Loucy (cell line): ENCODE measurements at regions not wholly inside any gene's neighbourhood (a gene's known extent, or its start where the extent isn't known, plus 50 kb on each side); places are given as distances from the start of the nearest gene placed in this dataset.

Source experiments
- EZH2phosphoT487 ChIP-seq: fragments of 200-600 bp; IDR thresholded peaks from 2 replicates; pipeline ENCODE4 v1.6.1; 2018; ENCODE audit warnings: antibody characterized with exemption, mild to moderate bottlenecking, moderate library complexity, borderline replicate concordance
- TF ChIP-seq, protein P1 (sequence below): fragments of 200-600 bp; sonication (generic); conservative IDR thresholded peaks from 2 replicates; pipeline ENCODE4 v1.5.1; 2014; ENCODE audit warnings: mild to moderate bottlenecking, antibody characterized with exemption, low read length

DNA sequence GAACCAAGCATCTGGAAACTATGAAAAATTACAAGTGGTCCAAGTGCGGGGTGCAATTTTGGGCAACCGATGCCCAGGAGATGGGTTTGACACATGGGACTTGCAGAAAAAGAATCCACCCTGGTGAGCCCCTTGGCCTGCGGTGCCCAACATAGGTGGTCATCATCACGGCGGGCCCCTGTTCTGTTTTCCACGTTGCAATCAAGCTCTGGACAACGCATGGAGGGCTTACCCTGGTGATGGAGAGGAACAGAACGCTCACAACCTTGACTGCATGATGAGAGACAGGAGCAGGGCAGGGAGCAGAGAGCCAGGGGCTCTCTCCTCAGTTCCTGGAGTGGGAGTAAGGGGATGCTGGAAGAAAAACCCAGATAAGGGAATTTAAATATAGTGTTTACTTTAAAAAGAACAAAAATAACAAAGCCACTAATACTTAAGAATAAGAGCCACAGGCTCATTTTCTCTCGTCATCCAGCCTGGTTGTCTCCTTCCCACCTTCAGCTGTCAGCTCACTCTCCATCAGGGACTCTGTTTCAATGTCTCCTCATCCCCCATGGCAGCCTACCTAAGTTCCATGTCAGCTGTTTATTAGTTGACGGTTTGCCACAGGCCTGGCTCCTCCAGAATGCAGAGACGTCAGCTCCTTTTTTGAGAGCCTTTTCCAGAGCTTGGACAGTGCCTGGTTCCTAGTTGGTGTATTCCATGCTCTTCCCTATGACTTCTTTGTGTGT lies 172.1 kb downstream of the GADD45G start:
- TF ChIP-seq, protein P1, sequence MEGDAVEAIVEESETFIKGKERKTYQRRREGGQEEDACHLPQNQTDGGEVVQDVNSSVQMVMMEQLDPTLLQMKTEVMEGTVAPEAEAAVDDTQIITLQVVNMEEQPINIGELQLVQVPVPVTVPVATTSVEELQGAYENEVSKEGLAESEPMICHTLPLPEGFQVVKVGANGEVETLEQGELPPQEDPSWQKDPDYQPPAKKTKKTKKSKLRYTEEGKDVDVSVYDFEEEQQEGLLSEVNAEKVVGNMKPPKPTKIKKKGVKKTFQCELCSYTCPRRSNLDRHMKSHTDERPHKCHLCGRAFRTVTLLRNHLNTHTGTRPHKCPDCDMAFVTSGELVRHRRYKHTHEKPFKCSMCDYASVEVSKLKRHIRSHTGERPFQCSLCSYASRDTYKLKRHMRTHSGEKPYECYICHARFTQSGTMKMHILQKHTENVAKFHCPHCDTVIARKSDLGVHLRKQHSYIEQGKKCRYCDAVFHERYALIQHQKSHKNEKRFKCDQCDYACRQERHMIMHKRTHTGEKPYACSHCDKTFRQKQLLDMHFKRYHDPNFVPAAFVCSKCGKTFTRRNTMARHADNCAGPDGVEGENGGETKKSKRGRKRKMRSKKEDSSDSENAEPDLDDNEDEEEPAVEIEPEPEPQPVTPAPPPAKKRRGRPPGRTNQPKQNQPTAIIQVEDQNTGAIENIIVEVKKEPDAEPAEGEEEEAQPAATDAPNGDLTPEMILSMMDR, result no peak
- no peak for TF ChIP-seq EZH2phosphoT487
